ENCODE measurements at regions not wholly inside any gene's neighbourhood (a gene's known extent, or its start where the extent isn't known, plus 50 kb on each side); places are given as distances from the start of the nearest gene placed in this dataset.
"Not testable (repeated sequence)": the region's sequence is repeated elsewhere in the genome, so short reads cannot be mapped to it uniquely, and the experiment has no call there.

DNA sequence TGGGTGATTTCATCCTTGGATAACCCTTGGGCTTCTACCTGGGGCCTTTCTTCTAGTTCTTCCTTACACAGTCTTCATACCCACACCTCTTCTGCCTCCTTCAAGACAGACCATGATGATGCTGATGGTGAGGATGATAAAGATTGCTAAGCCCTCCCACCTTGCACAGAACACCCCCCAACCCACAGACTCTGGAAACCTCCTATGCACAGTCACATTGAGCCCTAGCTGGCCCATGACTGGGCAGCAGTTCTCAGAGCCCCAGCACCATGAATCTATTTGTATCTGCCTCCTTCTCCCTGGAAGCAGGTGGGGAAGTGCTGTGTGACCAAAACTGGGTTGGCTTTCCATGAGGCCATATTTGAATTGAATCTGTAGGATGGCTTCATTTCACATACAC lies 99.8 kb downstream of the EN1 start:
- TF ChIP-seq, protein P1, sequence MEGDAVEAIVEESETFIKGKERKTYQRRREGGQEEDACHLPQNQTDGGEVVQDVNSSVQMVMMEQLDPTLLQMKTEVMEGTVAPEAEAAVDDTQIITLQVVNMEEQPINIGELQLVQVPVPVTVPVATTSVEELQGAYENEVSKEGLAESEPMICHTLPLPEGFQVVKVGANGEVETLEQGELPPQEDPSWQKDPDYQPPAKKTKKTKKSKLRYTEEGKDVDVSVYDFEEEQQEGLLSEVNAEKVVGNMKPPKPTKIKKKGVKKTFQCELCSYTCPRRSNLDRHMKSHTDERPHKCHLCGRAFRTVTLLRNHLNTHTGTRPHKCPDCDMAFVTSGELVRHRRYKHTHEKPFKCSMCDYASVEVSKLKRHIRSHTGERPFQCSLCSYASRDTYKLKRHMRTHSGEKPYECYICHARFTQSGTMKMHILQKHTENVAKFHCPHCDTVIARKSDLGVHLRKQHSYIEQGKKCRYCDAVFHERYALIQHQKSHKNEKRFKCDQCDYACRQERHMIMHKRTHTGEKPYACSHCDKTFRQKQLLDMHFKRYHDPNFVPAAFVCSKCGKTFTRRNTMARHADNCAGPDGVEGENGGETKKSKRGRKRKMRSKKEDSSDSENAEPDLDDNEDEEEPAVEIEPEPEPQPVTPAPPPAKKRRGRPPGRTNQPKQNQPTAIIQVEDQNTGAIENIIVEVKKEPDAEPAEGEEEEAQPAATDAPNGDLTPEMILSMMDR (IDR thresholded peaks at IDR 0.05; ENCODE audit: control insufficient read depth, insufficient read depth, low read depth, low read length, missing control alignments), result no peak
- DNase-seq (ENCODE audit: low read depth), result no peak
- H3K4me3 ChIP-seq (ENCODE audit: control insufficient read depth, low read depth, low read length), result no peak overlapping the region

DNA sequence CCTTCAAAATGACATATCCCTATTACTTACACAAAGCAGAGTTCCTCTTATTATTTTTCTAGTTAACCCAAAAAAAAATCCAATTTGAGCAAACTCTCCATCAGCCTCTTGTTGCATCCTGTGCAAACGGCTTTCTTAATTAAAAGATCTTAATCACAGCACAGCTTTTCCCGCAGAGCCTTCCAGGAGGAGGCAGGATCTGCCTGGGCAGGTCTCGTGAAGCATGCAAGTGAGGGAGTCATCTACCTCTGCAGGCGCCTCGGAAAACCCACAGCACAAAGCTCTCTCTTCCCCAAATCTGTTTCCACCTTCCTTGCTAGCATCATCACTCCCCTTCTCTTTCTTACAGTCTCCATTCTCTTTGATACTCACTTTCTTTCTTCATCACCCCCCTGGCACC lies 100.4 kb downstream of the EN1 start:
- DNase-seq (ENCODE audit: low read depth), result no peak
- TF ChIP-seq, protein P1 (IDR thresholded peaks at IDR 0.05; ENCODE audit: control insufficient read depth, insufficient read depth, low read depth, low read length, missing control alignments), result no peak
- no peak overlapping the region for H3K4me3 ChIP-seq (ENCODE audit: control insufficient read depth, low read depth, low read length)

DNA sequence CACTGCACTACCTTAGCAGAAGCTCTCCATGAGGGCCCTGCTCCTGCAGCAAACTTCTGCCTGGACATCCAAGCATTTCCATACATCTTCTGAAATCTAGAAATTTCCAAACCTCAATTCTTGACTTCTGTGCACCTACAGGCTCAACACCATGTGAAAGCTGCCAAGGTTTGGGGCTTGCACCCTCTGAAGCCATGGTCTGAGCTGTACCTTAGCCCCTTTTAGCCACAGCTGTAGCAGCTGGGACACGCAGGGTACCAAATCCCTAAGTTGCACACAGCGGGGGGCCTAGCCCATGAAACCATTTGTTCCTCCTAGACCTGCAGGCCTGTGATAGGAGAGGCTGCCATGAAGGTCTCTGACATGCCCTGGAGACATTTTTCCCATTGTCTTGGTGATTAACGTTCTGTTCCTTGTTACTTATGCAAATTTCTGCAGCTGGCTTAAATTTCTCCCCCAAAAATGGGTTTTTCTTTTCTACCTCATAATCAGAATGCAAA lies 102.7 kb downstream of the EN1 start:
- DNase-seq (ENCODE audit: low read depth); H3K4me3 ChIP-seq (ENCODE audit: control insufficient read depth, low read depth, low read length): not testable (repeated sequence)

DNA sequence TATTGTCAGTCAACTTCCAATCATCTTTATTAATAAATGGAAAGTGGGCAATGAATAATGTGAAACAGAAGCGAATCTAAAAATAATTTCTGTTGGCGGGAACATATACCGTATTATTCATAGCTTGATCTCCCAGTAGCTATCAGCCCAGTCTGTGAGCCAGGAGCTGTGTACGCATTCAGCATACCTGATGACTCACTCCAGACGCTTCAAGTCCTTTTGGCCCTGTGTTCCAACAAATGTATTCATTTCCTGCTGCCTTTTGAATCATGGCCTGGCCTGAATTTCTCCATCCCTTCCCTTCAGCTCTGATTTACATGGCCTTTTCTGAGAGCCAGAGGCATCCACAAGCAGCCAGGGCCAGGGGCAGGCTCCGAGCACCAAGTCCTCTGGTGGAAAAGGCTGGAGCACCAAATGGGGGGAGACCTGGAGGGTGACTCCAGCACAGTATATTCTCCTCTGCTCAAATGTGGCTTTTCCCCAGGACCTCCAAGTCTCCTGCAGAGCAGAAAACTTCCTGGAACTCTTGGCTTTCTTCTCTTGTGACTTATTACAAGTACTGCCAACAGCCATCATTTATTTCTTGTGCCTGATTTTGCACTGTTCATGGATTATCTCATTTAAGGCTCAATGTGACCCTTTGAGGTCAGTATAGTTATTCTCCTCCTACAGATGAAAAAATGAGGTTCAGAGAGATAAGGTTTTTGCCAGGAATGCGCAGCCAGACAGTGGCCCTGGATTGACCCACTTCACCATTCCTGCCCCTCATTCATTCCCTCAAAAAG lies 108.7 kb downstream of the EN1 start:
- no peak overlapping the region for H3K4me3 ChIP-seq (ENCODE audit: control insufficient read depth, low read depth, low read length)
- peak; percentile 94 for DNase-seq (ENCODE audit: low read depth)
- TF ChIP-seq, protein P1 (IDR thresholded peaks at IDR 0.05; ENCODE audit: control insufficient read depth, insufficient read depth, low read depth, low read length, missing control alignments), result no peak

DNA sequence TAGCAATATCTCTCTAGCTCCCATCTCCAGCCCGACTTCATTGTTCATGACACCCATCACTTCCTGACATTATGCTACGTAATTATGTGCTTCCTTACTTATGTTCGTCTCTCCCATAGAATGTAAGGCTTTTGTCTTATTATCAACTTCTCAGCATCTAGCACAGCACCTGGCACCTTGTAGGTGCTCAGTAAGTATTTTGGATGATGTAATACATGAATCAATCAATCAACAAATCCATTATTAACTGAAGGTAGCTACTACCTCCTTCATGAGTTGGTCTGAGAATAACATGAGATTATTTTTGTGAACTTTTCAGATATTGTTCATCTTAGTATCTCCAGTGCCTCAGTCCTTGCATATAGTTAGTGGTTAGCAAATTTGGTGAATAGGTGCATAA lies 109.3 kb downstream of the EN1 start:
- no peak overlapping the region for H3K4me3 ChIP-seq (ENCODE audit: control insufficient read depth, low read depth, low read length)
- TF ChIP-seq, protein P1 (IDR thresholded peaks at IDR 0.05; ENCODE audit: control insufficient read depth, insufficient read depth, low read depth, low read length, missing control alignments), result no peak
- no peak for DNase-seq (ENCODE audit: low read depth)

DNA sequence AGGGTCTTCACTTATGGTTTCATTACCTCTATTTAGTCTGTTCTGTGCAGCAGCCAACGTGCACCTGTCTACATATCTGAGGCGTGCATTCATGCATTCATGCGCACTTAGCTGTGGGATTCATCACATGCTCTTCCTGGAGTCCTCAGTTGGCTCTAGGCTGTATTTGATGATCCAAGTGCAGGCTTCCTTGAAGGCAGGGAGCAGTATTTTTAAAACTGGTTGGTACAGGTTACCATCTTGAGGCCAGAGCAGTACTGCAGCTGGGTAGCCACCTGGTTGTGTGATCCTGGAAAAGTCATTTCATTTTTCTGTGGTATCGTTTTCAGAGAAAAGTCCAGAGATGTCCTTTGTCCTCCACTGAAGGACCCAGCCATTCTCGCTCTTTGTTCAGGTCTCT lies 109.8 kb downstream of the EN1 start:
- DNase-seq (ENCODE audit: low read depth), result no peak
- H3K4me3 ChIP-seq (ENCODE audit: control insufficient read depth, low read depth, low read length), result no peak overlapping the region
- TF ChIP-seq, protein P1 (IDR thresholded peaks at IDR 0.05; ENCODE audit: control insufficient read depth, insufficient read depth, low read depth, low read length, missing control alignments), result no peak

DNA sequence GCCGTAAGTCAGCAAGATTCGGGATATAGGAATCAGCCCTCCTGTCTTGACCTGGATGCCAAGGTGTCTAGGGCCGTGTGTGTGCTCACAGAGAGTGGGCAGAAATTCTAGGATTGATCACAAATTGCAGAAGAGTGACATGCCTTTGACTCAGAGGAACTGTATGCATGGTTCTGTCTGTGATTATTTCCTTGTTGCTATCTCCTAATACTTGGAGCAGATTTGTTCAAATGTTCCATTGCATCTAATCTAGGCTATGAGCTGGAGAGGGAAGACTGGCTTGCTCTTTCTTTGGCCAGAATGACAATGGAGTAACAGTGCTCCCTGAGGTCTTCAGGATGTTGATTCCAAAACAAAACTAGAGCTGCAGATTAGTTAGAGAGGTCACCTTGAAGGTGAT lies 115.0 kb downstream of the EN1 start:
- no peak overlapping the region for H3K4me3 ChIP-seq (ENCODE audit: control insufficient read depth, low read depth, low read length)
- DNase-seq (ENCODE audit: low read depth), result no peak
- TF ChIP-seq, protein P1 (IDR thresholded peaks at IDR 0.05; ENCODE audit: control insufficient read depth, insufficient read depth, low read depth, low read length, missing control alignments), result no peak

Data from AG09309 (cell line).